Uterus (tissue), 3 donors: ENCODE measurements at regions not wholly inside any gene's neighbourhood (a gene's known extent, or its start where the extent isn't known, plus 50 kb on each side); places are given as distances from the start of the nearest gene placed in this dataset.

Experiments used
- DNase-seq, 2 donors: peaks; one replicate each; pipeline ENCODE4 v3.0.0-alpha.2; 2019 to 2020
- H3K27ac ChIP-seq, 2 donors: fragments of 200-600 bp; sonication (generic); 1 replicate in 1 of 2; 2 replicates in 1 of 2; pipeline ENCODE4 v1.5.1; 2016 to 2018
- H3K27me3 ChIP-seq, 2 donors: fragments of 200-600 bp; sonication (generic); one replicate each; pipeline ENCODE4 v1.5.1; 2018 to 2019; ENCODE audit warnings: control low read depth in 1 of 2
- H3K36me3 ChIP-seq, 2 donors: fragments of 200-600 bp; sonication (generic); one replicate each; pipeline ENCODE4 v1.5.1; 2019; ENCODE audit warnings: control low read depth in 1 of 2
- H3K4me1 ChIP-seq, 2 donors: fragments of 200-600 bp; sonication (generic); one replicate each; pipeline ENCODE4 v1.5.1; 2018 to 2019; ENCODE audit warnings: control low read depth in 1 of 2
- H3K4me3 ChIP-seq, 2 donors: fragments of 200-600 bp; sonication (generic); 1 replicate in 1 of 2; 2 replicates in 1 of 2; pipeline ENCODE4 v1.5.1; 2018 to 2019; ENCODE audit warnings: mild to moderate bottlenecking in 1 of 2
- H3K9me3 ChIP-seq, 2 donors: fragments of 200-600 bp; sonication (generic); one replicate each; pipeline ENCODE4 v1.5.1; 2019; ENCODE audit warnings: control low read depth in 1 of 2
- POLR2A ChIP-seq, 2 donors: fragments of 450-650 bp; IDR thresholded peaks; one replicate each; pipeline ENCODE4 v1.6.1; 2016; ENCODE audit warnings: antibody characterized with exemption in 2 of 2, mild to moderate bottlenecking in 1 of 2, moderate library complexity in 1 of 2
- intact Hi-C: fragments of 100-400 bp; cut with DNase I; formaldehyde crosslinking; loops from one replicate; pipeline ENCODE4 v1.15.1; 2023; ENCODE audit warnings: low total_unique reads
- TF ChIP-seq, protein P1 (sequence below), 4 experiments: fragments of 200-600 bp in 2 of 4; fragments of 450-650 bp in 2 of 4; sonication (generic) in 2 of 4; IDR thresholded peaks; one replicate each; pipeline ENCODE4 v1.5.1; 2016 to 2019; ENCODE audit warnings: antibody characterized with exemption in 4 of 4, mild to moderate bottlenecking in 2 of 4, moderate library complexity in 1 of 4
- donor health status: DM: yes; HTN: yes; CAD: no.

DNA sequence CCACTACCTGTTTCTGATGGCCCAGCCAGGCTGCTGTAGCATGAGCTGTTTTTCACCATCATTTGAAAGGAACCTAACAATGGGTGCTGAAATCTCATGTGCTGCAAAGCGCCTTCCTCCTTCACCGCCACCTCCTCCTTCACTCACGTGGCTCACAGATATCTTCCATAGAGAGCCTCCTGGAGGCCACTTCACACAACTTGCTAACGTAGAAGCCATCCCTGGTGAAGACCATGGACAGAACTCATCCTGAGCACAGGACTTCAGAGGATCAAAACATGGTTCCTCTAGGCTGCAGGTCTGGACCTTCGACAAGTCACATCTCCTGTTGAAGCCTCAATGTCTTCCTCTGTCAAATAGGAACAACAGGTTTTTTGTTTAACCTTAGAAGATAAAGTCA is 155.5 kb upstream of the RAD23B start:
- H3K9me3 ChIP-seq = no peaks in the 10 kb centered on the region
- DNase-seq = no peak
- intact Hi-C loops = no loop called here
- no peak for TF ChIP-seq POLR2A (IDR thresholded peaks at IDR 0.05)
- TF ChIP-seq, protein P1, sequence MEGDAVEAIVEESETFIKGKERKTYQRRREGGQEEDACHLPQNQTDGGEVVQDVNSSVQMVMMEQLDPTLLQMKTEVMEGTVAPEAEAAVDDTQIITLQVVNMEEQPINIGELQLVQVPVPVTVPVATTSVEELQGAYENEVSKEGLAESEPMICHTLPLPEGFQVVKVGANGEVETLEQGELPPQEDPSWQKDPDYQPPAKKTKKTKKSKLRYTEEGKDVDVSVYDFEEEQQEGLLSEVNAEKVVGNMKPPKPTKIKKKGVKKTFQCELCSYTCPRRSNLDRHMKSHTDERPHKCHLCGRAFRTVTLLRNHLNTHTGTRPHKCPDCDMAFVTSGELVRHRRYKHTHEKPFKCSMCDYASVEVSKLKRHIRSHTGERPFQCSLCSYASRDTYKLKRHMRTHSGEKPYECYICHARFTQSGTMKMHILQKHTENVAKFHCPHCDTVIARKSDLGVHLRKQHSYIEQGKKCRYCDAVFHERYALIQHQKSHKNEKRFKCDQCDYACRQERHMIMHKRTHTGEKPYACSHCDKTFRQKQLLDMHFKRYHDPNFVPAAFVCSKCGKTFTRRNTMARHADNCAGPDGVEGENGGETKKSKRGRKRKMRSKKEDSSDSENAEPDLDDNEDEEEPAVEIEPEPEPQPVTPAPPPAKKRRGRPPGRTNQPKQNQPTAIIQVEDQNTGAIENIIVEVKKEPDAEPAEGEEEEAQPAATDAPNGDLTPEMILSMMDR (IDR thresholded peaks at IDR 0.05) = no peak
- H3K4me1 ChIP-seq = no peaks in the 10 kb centered on the region
- H3K27me3 ChIP-seq = no peaks in the 10 kb centered on the region
- H3K4me3 ChIP-seq = no peak overlapping the region
- H3K36me3 ChIP-seq = no peaks in the 10 kb centered on the region
- no peak overlapping the region for H3K27ac ChIP-seq

DNA sequence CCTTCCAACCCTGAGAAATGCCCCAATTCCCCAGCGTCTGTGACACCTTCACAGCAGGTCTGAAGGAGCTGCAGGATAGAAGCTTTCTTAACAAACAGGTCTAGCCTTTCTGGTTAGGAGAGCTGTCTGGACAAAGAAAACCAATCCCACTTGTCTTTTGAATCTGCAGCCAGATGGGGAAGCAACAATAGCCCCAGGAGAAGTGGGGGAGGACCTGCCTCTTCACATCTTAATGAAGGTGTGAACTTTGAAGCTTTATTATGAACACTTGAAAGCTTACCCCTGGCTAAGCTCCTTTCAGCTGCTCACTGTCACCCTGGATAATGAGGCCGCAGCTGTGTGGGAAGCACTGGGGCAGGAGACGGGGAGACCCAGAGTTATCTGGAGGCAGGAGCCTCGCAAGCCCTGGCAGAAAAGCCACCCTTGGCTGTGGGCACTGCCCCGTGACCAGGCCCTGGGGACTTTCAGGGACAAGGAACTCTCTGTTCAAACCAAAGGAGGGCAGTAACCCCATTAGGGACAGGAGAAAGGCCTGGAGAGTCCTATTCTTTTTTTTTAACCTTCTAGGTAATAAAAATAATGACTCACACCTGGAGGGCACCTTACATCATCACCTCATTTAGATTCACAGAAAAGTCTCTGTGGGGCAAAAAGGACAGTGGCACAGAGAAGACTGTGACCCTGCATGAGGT is 151.8 kb upstream of the RAD23B start:
- Histone ChIP-seq H3K27me3 (no peaks in the 10 kb centered on the region), H3K27ac (no peak overlapping the region), H3K9me3 (no peaks in the 10 kb centered on the region), H3K4me3 (no peak overlapping the region), H3K4me1 (no peaks in the 10 kb centered on the region), H3K36me3 (no peaks in the 10 kb centered on the region)
- intact Hi-C loops = no loop called here
- TF ChIP-seq POLR2A (IDR thresholded peaks at IDR 0.05) = no peak
- TF ChIP-seq, protein P1 (IDR thresholded peaks at IDR 0.05) = no peak
- DNase-seq = no peak

DNA sequence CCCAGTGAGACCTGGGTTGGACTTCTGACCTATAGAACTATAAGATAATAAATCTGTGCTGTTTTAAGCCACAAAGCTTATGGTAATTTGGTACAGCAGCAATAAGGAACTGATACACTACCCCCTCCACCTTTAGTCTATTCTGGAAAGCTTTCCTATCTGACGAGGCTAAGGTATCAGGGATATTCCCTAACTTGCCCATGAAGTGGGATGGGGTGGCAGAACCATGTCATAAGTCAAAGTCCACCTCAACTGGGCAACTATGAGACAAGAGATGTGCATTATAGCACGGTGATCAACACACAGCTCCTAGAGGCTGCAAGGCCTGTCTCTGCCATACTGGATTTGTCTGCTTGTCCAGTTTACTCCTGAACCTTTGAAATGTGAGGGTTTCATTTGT is 146.8 kb upstream of the RAD23B start:
- no peak for DNase-seq
- no peaks in the 10 kb centered on the region for H3K9me3 ChIP-seq
- intact Hi-C loops = no loop called here
- no peak overlapping the region for H3K27ac ChIP-seq
- no peak for TF ChIP-seq POLR2A (IDR thresholded peaks at IDR 0.05)
- TF ChIP-seq, protein P1 (IDR thresholded peaks at IDR 0.05) = no peak
- H3K27me3 ChIP-seq = no peaks in the 10 kb centered on the region
- no peaks in the 10 kb centered on the region for H3K4me1 ChIP-seq
- H3K36me3 ChIP-seq = no peaks in the 10 kb centered on the region
- H3K4me3 ChIP-seq = no peak overlapping the region

DNA sequence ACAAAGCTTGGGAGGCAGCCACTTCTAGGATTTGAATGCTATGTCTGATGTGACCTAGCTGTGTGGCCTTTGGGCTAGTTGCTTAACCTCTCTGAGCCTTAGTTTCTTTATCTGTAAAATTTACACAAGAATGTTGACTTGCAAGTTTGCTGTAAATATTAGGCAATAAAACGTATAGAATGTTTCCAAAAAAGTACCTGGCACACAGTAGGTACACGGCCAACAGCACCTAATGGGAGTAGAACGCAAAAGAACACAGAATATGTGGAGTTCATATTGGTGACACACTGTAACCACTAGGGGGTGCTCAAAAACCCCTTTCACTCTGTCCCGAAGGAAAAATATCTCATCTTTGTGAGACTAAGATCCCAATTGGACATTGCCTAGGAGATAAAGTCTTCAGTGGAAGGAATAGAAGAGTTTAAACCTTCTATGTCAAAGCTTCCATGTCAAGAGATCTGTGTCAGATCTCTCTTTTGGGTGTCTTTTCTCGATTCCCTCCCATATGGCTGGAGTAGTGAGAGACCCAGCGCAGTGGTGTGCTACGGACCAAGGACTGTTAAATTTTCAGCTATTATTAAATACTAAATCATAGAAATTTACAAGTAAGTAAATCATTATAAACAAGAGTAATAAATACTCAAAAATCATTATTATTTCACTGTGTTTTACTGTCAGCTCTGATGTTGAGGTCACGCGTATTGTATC is 145.4 kb upstream of the RAD23B start:
- Histone ChIP-seq H3K4me1 (no peaks in the 10 kb centered on the region), H3K9me3 (no peaks in the 10 kb centered on the region), H3K36me3 (no peaks in the 10 kb centered on the region), H3K27ac (no peak overlapping the region), H3K4me3 (no peak overlapping the region), H3K27me3 (no peaks in the 10 kb centered on the region)
- intact Hi-C loops = no loop called here
- DNase-seq = no peak
- TF ChIP-seq, protein P1 (IDR thresholded peaks at IDR 0.05) = peak; percentile 14 to 37 (median 24)
- TF ChIP-seq POLR2A (IDR thresholded peaks at IDR 0.05) = no peak

DNA sequence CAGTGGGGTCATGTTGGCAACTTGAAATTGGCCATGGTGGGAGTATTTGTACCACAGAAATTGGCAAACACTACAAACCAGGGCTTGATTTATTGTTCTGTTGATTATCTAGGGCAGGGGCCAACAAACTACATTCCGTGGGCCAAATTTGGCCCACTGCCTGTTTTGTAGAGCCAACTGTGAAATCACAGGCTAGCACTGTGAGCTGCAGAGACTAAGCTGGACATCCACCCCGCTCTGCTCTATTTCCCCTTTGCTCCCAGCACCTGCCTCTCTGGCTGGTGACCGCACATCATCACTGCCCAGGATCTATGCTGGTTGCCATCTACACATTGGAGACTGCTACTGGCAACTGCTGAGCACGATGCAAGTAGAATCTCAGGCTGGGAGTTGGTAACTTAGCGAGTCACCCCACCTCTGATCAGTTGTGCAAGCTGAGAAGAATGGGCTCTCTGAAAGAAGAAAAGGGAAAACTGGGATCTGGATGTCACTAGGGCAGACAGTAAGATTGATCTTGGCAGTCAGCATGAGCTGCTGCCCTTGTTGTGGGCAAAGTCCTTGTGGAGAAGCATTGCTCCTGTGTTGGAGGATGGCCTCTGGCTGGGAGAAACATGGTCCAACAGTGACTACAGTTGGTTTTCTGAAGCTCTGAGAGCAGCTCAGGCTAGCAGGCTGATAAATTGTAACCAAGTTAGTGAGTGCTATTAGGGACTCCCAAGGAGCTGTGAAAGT is 144.7 kb upstream of the RAD23B start:
- intact Hi-C loops = no loop called here
- DNase-seq = no peak
- Histone ChIP-seq H3K4me1 (no peaks in the 10 kb centered on the region), H3K27ac (no peak overlapping the region), H3K4me3 (no peak overlapping the region), H3K36me3 (no peaks in the 10 kb centered on the region), H3K27me3 (no peaks in the 10 kb centered on the region), H3K9me3 (no peaks in the 10 kb centered on the region)
- TF ChIP-seq, protein P1 (IDR thresholded peaks at IDR 0.05) = no peak
- TF ChIP-seq POLR2A (IDR thresholded peaks at IDR 0.05) = no peak
